Adipocyte (in vitro differentiated cells): ENCODE measurements at regions not wholly inside any gene's neighbourhood (a gene's known extent, or its start where the extent isn't known, plus 50 kb on each side); places are given as distances from the start of the nearest gene placed in this dataset.
"Not testable (repeated sequence)": the region's sequence is repeated elsewhere in the genome, so short reads cannot be mapped to it uniquely, and the experiment has no call there.

ENCODE experiments used
- DNase-seq: peaks from one replicate; pipeline ENCODE4 v3.0.0-alpha.2; 2015; ENCODE audit warnings: low read depth
- H3K27me3 ChIP-seq: replicated peaks from 2 replicates; pipeline ENCODE4 v1.7.0; 2013; ENCODE audit warnings: mild to moderate bottlenecking, low read length, moderate library complexity; ENCODE audit not compliant: control insufficient read depth, insufficient read depth
- H3K36me3 ChIP-seq: 2 replicates; pipeline ENCODE4 v1.7.0; 2013; ENCODE audit warnings: low read length, mild to moderate bottlenecking, moderate library complexity; ENCODE audit not compliant: control insufficient read depth, insufficient read depth, severe bottlenecking
- H3K4me1 ChIP-seq: 2 replicates; pipeline ENCODE4 v1.7.0; 2013; ENCODE audit warnings: mild to moderate bottlenecking, low read length, moderate library complexity; ENCODE audit not compliant: control insufficient read depth, insufficient read depth
- H3K4me3 ChIP-seq: 2 replicates; pipeline ENCODE4 v1.7.0; 2013; ENCODE audit warnings: mild to moderate bottlenecking, low read length, moderate library complexity
- H3K9ac ChIP-seq: 2 replicates; pipeline ENCODE4 v1.7.0; 2013; ENCODE audit warnings: mild to moderate bottlenecking, low read length, moderate library complexity
- H3K9me3 ChIP-seq: 2 replicates; pipeline ENCODE4 v1.7.0; 2013; ENCODE audit warnings: mild to moderate bottlenecking, low read length, moderate library complexity; ENCODE audit not compliant: control insufficient read depth

- not testable (repeated sequence) for H3K4me3 ChIP-seq, DNase-seq, H3K9me3 ChIP-seq, H3K27me3 ChIP-seq, H3K9ac ChIP-seq, H3K36me3 ChIP-seq, H3K4me1 ChIP-seq
Measured at GRCh38 chr1:214095896-214096295, 108.1 kb downstream of the PROX1 start.

- Histone ChIP-seq H3K9ac (no peak overlapping the region), H3K4me1 (peaks cover 19% of the 10 kb centered on the region), H3K36me3 (no peaks in the 10 kb centered on the region), H3K27me3 (no peaks in the 10 kb centered on the region), H3K4me3 (no peak overlapping the region), H3K9me3 (peaks cover 6% of the 10 kb centered on the region)
- no peak for DNase-seq
Measured at GRCh38 chr1:214101246-214101645, 113.5 kb downstream of the PROX1 start.

- Histone ChIP-seq H3K36me3 (no peaks in the 10 kb centered on the region), H3K27me3 (no peaks in the 10 kb centered on the region), H3K4me3 (no peak overlapping the region), H3K4me1 (peaks cover 19% of the 10 kb centered on the region), H3K9ac (no peak overlapping the region), H3K9me3 (peaks cover 6% of the 10 kb centered on the region)
- no peak for DNase-seq
Measured at GRCh38 chr1:214101828-214102227, 114.1 kb downstream of the PROX1 start.

GRCh38 chr1:214102907-214103306 lies 115.1 kb downstream of the PROX1 start:
- no peaks in the 10 kb centered on the region for H3K36me3 ChIP-seq
- peaks cover 15% of the 10 kb centered on the region for H3K4me1 ChIP-seq
- H3K9ac ChIP-seq, result no peak overlapping the region
- peak overlapping the region; percentile 21 for H3K4me3 ChIP-seq
- H3K27me3 ChIP-seq, result no peaks in the 10 kb centered on the region
- peaks cover 6% of the 10 kb centered on the region for H3K9me3 ChIP-seq
- DNase-seq, result peak; percentile 42

- DNase-seq, result no peak
- Histone ChIP-seq H3K4me1 (peaks cover 15% of the 10 kb centered on the region), H3K36me3 (no peaks in the 10 kb centered on the region), H3K27me3 (no peaks in the 10 kb centered on the region), H3K4me3 (no peak overlapping the region), H3K9me3 (peaks cover 6% of the 10 kb centered on the region), H3K9ac (no peak overlapping the region)
Measured at GRCh38 chr1:214103778-214104177, 116.0 kb downstream of the PROX1 start.

GRCh38 chr1:214106375-214106774 lies 118.6 kb downstream of the PROX1 start:
- Histone ChIP-seq H3K9ac (no peak overlapping the region), H3K36me3 (no peaks in the 10 kb centered on the region), H3K27me3 (no peaks in the 10 kb centered on the region), H3K9me3 (peaks cover 6% of the 10 kb centered on the region), H3K4me3 (no peak overlapping the region), H3K4me1 (peaks cover 15% of the 10 kb centered on the region)
- DNase-seq, result peak; percentile 26

- Histone ChIP-seq H3K36me3 (no peaks in the 10 kb centered on the region), H3K27me3 (no peaks in the 10 kb centered on the region)
Measured at GRCh38 chr1:214107322-214108096, 119.7 kb downstream of the PROX1 start.

GRCh38 chr1:214108097-214108446 lies 120.3 kb downstream of the PROX1 start:
- H3K9ac ChIP-seq, result no peak overlapping the region
- peaks cover 4% of the 10 kb centered on the region for H3K4me1 ChIP-seq
- no peaks in the 10 kb centered on the region for H3K36me3 ChIP-seq
- no peak overlapping the region for H3K4me3 ChIP-seq
- no peaks in the 10 kb centered on the region for H3K27me3 ChIP-seq
- no peak for DNase-seq
- H3K9me3 ChIP-seq, result peaks cover 6% of the 10 kb centered on the region

More at GRCh38 chr1:214107322-214108096, 119.7 kb downstream of the PROX1 start:
- Histone ChIP-seq H3K4me1 (peaks cover 10% of the 10 kb centered on the region), H3K4me3 (peak overlapping the region; percentile 70), H3K9me3 (peaks cover 6% of the 10 kb centered on the region), H3K9ac (no peak overlapping the region)
- no peak for DNase-seq

GRCh38 chr1:214111796-214112195 lies 124.0 kb downstream of the PROX1 start:
- H3K36me3 ChIP-seq, result no peaks in the 10 kb centered on the region

GRCh38 chr1:214116258-214116657 lies 128.5 kb downstream of the PROX1 start:
- no peaks in the 10 kb centered on the region for H3K4me1 ChIP-seq
- no peak for DNase-seq
- no peaks in the 10 kb centered on the region for H3K36me3 ChIP-seq
- no peak overlapping the region for H3K9ac ChIP-seq
- peaks cover 21% of the 10 kb centered on the region for H3K9me3 ChIP-seq
- H3K27me3 ChIP-seq, result no peaks in the 10 kb centered on the region
- no peak overlapping the region for H3K4me3 ChIP-seq

More at GRCh38 chr1:214111796-214112195, 124.0 kb downstream of the PROX1 start:
- Histone ChIP-seq H3K9me3 (peaks cover 2% of the 10 kb centered on the region), H3K9ac (no peak overlapping the region), H3K4me1 (no peaks in the 10 kb centered on the region), H3K27me3 (no peaks in the 10 kb centered on the region), H3K4me3 (no peak overlapping the region)
- no peak for DNase-seq

GRCh38 chr1:214117780-214118179 lies 130.0 kb downstream of the PROX1 start:
- H3K4me3 ChIP-seq, result no peak overlapping the region
- H3K4me1 ChIP-seq, result no peaks in the 10 kb centered on the region

GRCh38 chr1:214120191-214120590 lies 132.4 kb downstream of the PROX1 start:
- Histone ChIP-seq H3K4me1 (no peaks in the 10 kb centered on the region), H3K4me3 (no peak overlapping the region), H3K27me3 (no peaks in the 10 kb centered on the region), H3K36me3 (no peaks in the 10 kb centered on the region), H3K9ac (no peak overlapping the region), H3K9me3 (peaks cover 21% of the 10 kb centered on the region)
- no peak for DNase-seq

More at GRCh38 chr1:214117780-214118179, 130.0 kb downstream of the PROX1 start:
- Histone ChIP-seq H3K36me3 (no peaks in the 10 kb centered on the region), H3K9ac (no peak overlapping the region), H3K27me3 (no peaks in the 10 kb centered on the region), H3K9me3 (peaks cover 21% of the 10 kb centered on the region)
- no peak for DNase-seq
